Gastrocnemius medialis (tissue), 4 donors: ENCODE measurements at regions not wholly inside any gene's neighbourhood (a gene's known extent, or its start where the extent isn't known, plus 50 kb on each side); places are given as distances from the start of the nearest gene placed in this dataset.

Experiments
- ATAC-seq, 2 donors: fragments of 150-250 bp; one replicate each; pipeline ENCODE4 v1.9.1; 2016
- DNase-seq, 2 donors: peaks; one replicate each; pipeline ENCODE4 v3.0.0-alpha.2; 2019
- H3K27ac ChIP-seq, 4 donors: fragments of 200-600 bp; sonication (generic); 1 replicate in 1 of 4; 2 replicates in 3 of 4; pipeline ENCODE4 v1.5.1; 2016 to 2018; ENCODE audit warnings: mild to moderate bottlenecking in 2 of 4, moderate library complexity in 1 of 4
- H3K27me3 ChIP-seq, 3 donors: fragments of 200-600 bp; sonication (generic) in 2 of 3; 1 replicate in 1 of 3; 2 replicates in 2 of 3; pipeline versions ENCODE4 v1.5.1 to v1.6.0; 2016 to 2019; ENCODE audit warnings: mild to moderate bottlenecking in 1 of 3, moderate library complexity in 1 of 3
- H3K36me3 ChIP-seq, 2 donors: fragments of 200-600 bp; sonication (generic) in 1 of 2; one replicate each; pipeline ENCODE4 v1.5.1; 2017 to 2018
- H3K4me1 ChIP-seq, 2 donors: fragments of 200-600 bp; sonication (generic) in 1 of 2; one replicate each; pipeline ENCODE4 v1.5.1; 2016 to 2017; ENCODE audit warnings: mild to moderate bottlenecking in 2 of 2
- H3K4me3 ChIP-seq, 4 donors: fragments of 200-600 bp; sonication (generic) in 3 of 4; 1 replicate in 1 of 4; 2 replicates in 3 of 4; pipeline ENCODE4 v1.5.1; 2016 to 2019; ENCODE audit warnings: mild to moderate bottlenecking in 2 of 4
- H3K9me3 ChIP-seq, 3 donors: fragments of 200-600 bp; sonication (generic) in 2 of 3; 1 replicate in 1 of 3; 2 replicates in 2 of 3; pipeline ENCODE4 v1.5.1; 2016 to 2019
- CTCF ChIP-seq, 5 experiments: fragments of 450-650 bp in 3 of 5; fragments of 200-600 bp in 2 of 5; sonication (generic) in 2 of 5; IDR thresholded peaks in 4 of 5; conservative IDR thresholded peaks in 1 of 5; 1 replicate in 4 of 5; 2 replicates in 1 of 5; pipeline ENCODE4 v1.5.1; 2016 to 2019; ENCODE audit warnings: antibody characterized with exemption in 5 of 5, mild to moderate bottlenecking in 3 of 5, moderate library complexity in 3 of 5
- POLR2A ChIP-seq, 2 donors: fragments of 450-650 bp; IDR thresholded peaks; one replicate each; pipeline ENCODE4 v1.6.1; 2017; ENCODE audit warnings: antibody characterized with exemption in 2 of 2, mild to moderate bottlenecking in 2 of 2, moderate library complexity in 2 of 2
- in situ Hi-C, 4 donors: fragments of 200-750 bp; cut with MboI; loops; one replicate each; pipeline versions ENCODE4 v1.15.0 to v1.8.0; 2017; ENCODE audit warnings: low sequenced_read_pairs in 4 of 4
- intact Hi-C: fragments of 100-400 bp; cut with DNase I; formaldehyde crosslinking; loops from one replicate; pipeline ENCODE4 v1.15.1; 2023; ENCODE audit warnings: low total_unique reads

- Histone ChIP-seq H3K27ac (no peak overlapping the region), H3K36me3 (no peaks in the 10 kb centered on the region), H3K4me3 (no peak overlapping the region), H3K4me1 (no peaks in the 10 kb centered on the region), H3K27me3 (no peaks in the 10 kb centered on the region), H3K9me3 (no peaks in the 10 kb centered on the region)
- in situ Hi-C loops: no loop called here
- DNase-seq: no peak
- ATAC-seq: no peak
- no peak for TF ChIP-seq CTCF (IDR thresholded peaks at IDR 0.05 in 4 of 5, conservative IDR thresholded peaks at IDR 0.05 in 1 of 5)
- no peak for TF ChIP-seq POLR2A (IDR thresholded peaks at IDR 0.05)
- intact Hi-C loops: no loop called here
Measured at GRCh38 chr2:41137031-41137430, 685.1 kb upstream of the SLC8A1 start.

GRCh38 chr2:41141146-41141791 is 689.4 kb upstream of the SLC8A1 start:
- DNase-seq: no peak
- Histone ChIP-seq H3K36me3 (no peaks in the 10 kb centered on the region), H3K4me3 (no peak overlapping the region), H3K27me3 (no peaks in the 10 kb centered on the region), H3K27ac (no peak overlapping the region), H3K9me3 (no peaks in the 10 kb centered on the region), H3K4me1 (no peaks in the 10 kb centered on the region)
- no peak for ATAC-seq
- intact Hi-C loops (no loop called here), in situ Hi-C loops (no loop called here)
- TF ChIP-seq CTCF (IDR thresholded peaks at IDR 0.05 in 4 of 5, conservative IDR thresholded peaks at IDR 0.05 in 1 of 5) (no peak), POLR2A (IDR thresholded peaks at IDR 0.05) (no peak)

DNA sequence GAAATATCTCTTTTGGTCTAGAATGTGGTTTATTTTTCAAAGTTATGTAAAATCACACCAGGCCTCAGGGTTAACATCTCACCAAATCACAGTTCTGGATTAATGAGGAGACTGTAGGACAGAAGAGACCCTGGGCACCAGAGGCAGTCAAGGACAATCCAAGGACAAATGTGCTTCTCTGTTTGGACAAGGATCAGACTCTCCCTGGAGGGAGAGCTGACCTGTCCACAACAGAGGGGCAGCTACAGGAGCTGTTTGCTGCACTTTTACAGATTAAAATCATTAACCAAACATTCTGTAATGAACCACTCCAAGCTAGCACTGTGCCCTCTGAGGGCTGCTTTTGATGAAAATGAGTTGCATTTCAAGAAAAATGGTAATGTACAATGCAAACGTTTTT is 690.6 kb upstream of the SLC8A1 start:
- Histone ChIP-seq H3K9me3 (no peaks in the 10 kb centered on the region), H3K4me1 (no peaks in the 10 kb centered on the region), H3K4me3 (no peak overlapping the region), H3K36me3 (no peaks in the 10 kb centered on the region), H3K27me3 (no peaks in the 10 kb centered on the region), H3K27ac (no peak overlapping the region)
- intact Hi-C loops (no loop called here), in situ Hi-C loops (no loop called here)
- ATAC-seq: no peak
- no peak for TF ChIP-seq POLR2A (IDR thresholded peaks at IDR 0.05)
- no peak for TF ChIP-seq CTCF (IDR thresholded peaks at IDR 0.05 in 4 of 5, conservative IDR thresholded peaks at IDR 0.05 in 1 of 5)
- DNase-seq: no peak

GRCh38 chr2:41145066-41145465 is 693.2 kb upstream of the SLC8A1 start:
- ATAC-seq (no peak), DNase-seq (no peak)
- intact Hi-C loops: no loop called here
- H3K27me3 ChIP-seq: no peaks in the 10 kb centered on the region
- no peaks in the 10 kb centered on the region for H3K9me3 ChIP-seq
- in situ Hi-C loops: no loop called here
- TF ChIP-seq CTCF (IDR thresholded peaks at IDR 0.05 in 4 of 5, conservative IDR thresholded peaks at IDR 0.05 in 1 of 5) (no peak), POLR2A (IDR thresholded peaks at IDR 0.05) (no peak)
- H3K4me3 ChIP-seq: no peak overlapping the region
- no peaks in the 10 kb centered on the region for H3K4me1 ChIP-seq
- no peak overlapping the region for H3K27ac ChIP-seq
- no peaks in the 10 kb centered on the region for H3K36me3 ChIP-seq

DNA sequence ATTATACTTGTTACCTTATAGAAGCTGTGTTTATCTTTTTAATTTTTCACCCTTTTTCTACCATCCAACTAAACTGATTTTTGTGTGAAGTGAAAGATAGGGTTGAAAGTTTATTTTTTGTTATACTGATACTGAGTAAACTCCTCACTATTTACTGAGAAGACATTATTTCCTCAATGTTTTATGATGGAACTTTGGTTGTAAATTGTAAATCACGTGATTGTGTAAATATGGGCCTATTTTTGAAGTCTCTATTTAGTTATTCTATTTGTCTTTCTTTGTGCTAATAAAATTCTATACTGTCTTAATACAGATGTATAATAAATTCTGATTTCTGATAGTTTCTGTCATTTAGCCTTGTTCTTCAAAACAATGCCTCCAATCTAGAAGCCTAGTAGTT is 697.2 kb upstream of the SLC8A1 start:
- ATAC-seq: no peak
- in situ Hi-C loops: no loop called here
- intact Hi-C loops: no loop called here

More for the DNA sequence above, 697.2 kb upstream of the SLC8A1 start:
- Histone ChIP-seq H3K4me1 (no peaks in the 10 kb centered on the region), H3K36me3 (no peaks in the 10 kb centered on the region), H3K9me3 (no peaks in the 10 kb centered on the region), H3K27ac (no peak overlapping the region), H3K4me3 (no peak overlapping the region), H3K27me3 (no peaks in the 10 kb centered on the region)
- TF ChIP-seq CTCF (IDR thresholded peaks at IDR 0.05 in 4 of 5, conservative IDR thresholded peaks at IDR 0.05 in 1 of 5): no peak
- no peak for TF ChIP-seq POLR2A (IDR thresholded peaks at IDR 0.05)
- no peak for DNase-seq
